Upper lobe of left lung (tissue), 6 donors: ENCODE measurements at regions not wholly inside any gene's neighbourhood (a gene's known extent, or its start where the extent isn't known, plus 50 kb on each side); places are given as distances from the start of the nearest gene placed in this dataset.

Experiments used
- ATAC-seq, 2 donors: fragments of 200-7000 bp; cut with Tn5 transposase; one replicate each; pipeline ENCODE4 v1.9.1; 2022; ENCODE audit warnings: mild to moderate bottlenecking in 2 of 2, moderate library complexity in 2 of 2; ENCODE audit not compliant: low FRiP score in 2 of 2
- DNase-seq, 2 donors: peaks; one replicate each; pipeline ENCODE4 v3.0.0-alpha.2; 2019 to 2020
- H3K27ac ChIP-seq, 4 donors: fragments of 200-600 bp; sonication (generic); one replicate each; pipeline ENCODE4 v1.5.1; 2016 to 2019
- H3K27me3 ChIP-seq, 4 donors: fragments of 200-600 bp; sonication (generic); one replicate each; pipeline ENCODE4 v1.5.1; 2017 to 2019
- H3K36me3 ChIP-seq, 4 donors: fragments of 200-600 bp; sonication (generic); one replicate each; pipeline ENCODE4 v1.5.1; 2016 to 2019
- H3K4me1 ChIP-seq, 4 donors: fragments of 200-600 bp; sonication (generic); one replicate each; pipeline ENCODE4 v1.5.1; 2018 to 2019
- H3K4me3 ChIP-seq, 4 donors: fragments of 200-600 bp; sonication (generic); one replicate each; pipeline ENCODE4 v1.5.1; 2017 to 2019; ENCODE audit warnings: mild to moderate bottlenecking in 2 of 4, moderate library complexity in 1 of 4
- H3K9me3 ChIP-seq, 4 donors: fragments of 200-600 bp; sonication (generic); one replicate each; pipeline ENCODE4 v1.5.1; 2018 to 2019
- EP300 ChIP-seq, 4 donors: sonication (generic); formaldehyde crosslinking; IDR thresholded peaks; one replicate each; pipeline ENCODE4 v1.5.1; 2017; ENCODE audit warnings: antibody characterized with exemption in 4 of 4, control low read depth in 2 of 4
- POLR2A ChIP-seq, 4 donors: fragments of 450-650 bp; IDR thresholded peaks; one replicate each; pipeline ENCODE4 v1.5.1; 2016 to 2017; ENCODE audit warnings: antibody characterized with exemption in 4 of 4, mild to moderate bottlenecking in 2 of 4
- POLR2AphosphoS5 ChIP-seq, 2 donors: sonication (generic); formaldehyde crosslinking; IDR thresholded peaks; one replicate each; pipeline ENCODE4 v1.5.1; 2017; ENCODE audit warnings: antibody characterized with exemption in 2 of 2
- WGBS, 2 donors: methylation state at CpG; one replicate each; pipeline ENCODE4 v1.1.5; 2017 to 2018; 5-methylcytosine and 5-hydroxymethylcytosine counted together
- TF ChIP-seq, protein P1 (sequence below), 6 experiments: fragments of 450-650 bp in 4 of 6; fragments of 200-600 bp in 2 of 6; sonication (generic) in 2 of 6; IDR thresholded peaks; one replicate each; pipeline ENCODE4 v1.5.1; 2016 to 2019; ENCODE audit warnings: antibody characterized with exemption in 6 of 6
- donor health status: DM: no; HTN: no; CAD: no; lungs with moderate emphysema.
- donor health status: DM: no; HTN: yes; CAD: no; lungs with severe emphysema.

DNA sequence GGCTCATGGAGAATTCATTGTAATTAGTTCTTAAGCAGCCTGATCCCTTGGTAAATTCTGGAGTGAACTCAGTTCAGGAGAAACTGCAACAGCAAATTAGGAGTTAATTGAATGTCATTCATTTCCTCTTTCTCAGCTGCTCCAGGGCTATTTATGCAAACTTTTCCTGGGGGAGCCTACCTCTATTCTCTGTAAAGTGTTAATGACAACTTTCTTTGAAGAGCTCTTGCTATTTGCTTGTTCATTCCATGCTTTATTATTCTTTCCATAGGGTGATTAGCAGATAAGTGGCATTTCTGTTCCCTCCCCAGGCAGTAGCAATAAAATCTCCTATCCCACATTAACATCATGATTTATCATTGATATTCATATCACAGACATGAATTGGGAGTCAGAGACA is 267.6 kb upstream of the DDI1 start:
- no peak for TF ChIP-seq EP300 (IDR thresholded peaks at IDR 0.05)
- TF ChIP-seq, protein P1, sequence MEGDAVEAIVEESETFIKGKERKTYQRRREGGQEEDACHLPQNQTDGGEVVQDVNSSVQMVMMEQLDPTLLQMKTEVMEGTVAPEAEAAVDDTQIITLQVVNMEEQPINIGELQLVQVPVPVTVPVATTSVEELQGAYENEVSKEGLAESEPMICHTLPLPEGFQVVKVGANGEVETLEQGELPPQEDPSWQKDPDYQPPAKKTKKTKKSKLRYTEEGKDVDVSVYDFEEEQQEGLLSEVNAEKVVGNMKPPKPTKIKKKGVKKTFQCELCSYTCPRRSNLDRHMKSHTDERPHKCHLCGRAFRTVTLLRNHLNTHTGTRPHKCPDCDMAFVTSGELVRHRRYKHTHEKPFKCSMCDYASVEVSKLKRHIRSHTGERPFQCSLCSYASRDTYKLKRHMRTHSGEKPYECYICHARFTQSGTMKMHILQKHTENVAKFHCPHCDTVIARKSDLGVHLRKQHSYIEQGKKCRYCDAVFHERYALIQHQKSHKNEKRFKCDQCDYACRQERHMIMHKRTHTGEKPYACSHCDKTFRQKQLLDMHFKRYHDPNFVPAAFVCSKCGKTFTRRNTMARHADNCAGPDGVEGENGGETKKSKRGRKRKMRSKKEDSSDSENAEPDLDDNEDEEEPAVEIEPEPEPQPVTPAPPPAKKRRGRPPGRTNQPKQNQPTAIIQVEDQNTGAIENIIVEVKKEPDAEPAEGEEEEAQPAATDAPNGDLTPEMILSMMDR (IDR thresholded peaks at IDR 0.05) = no peak
- TF ChIP-seq POLR2AphosphoS5 (IDR thresholded peaks at IDR 0.05) = no peak
- TF ChIP-seq POLR2A (IDR thresholded peaks at IDR 0.05) = no peak
- DNase-seq (no peak), ATAC-seq (no peak)
- H3K4me3 ChIP-seq = no peak overlapping the region
- H3K36me3 ChIP-seq = no peaks in the 10 kb centered on the region
- no peaks in the 10 kb centered on the region for H3K4me1 ChIP-seq
- H3K27me3 ChIP-seq = no peaks in the 10 kb centered on the region
- H3K27ac ChIP-seq = no peak overlapping the region
- no peaks in the 10 kb centered on the region for H3K9me3 ChIP-seq

GRCh38 chr11:103773059-103773458 is 263.4 kb upstream of the DDI1 start:
- DNase-seq (no peak), ATAC-seq (peak in 1 of 2 donors; percentile 72)
- Histone ChIP-seq H3K4me3 (no peak overlapping the region), H3K9me3 (no peaks in the 10 kb centered on the region), H3K27me3 (no peaks in the 10 kb centered on the region), H3K4me1 (no peaks in the 10 kb centered on the region), H3K36me3 (no peaks in the 10 kb centered on the region), H3K27ac (peak overlapping the region in 1 of 4 donors; percentile 23)
- WGBS, 2 donors = 71 to 78% methylated on average over 2 of the region's 2 CpGs
- TF ChIP-seq POLR2AphosphoS5 (IDR thresholded peaks at IDR 0.05) (no peak), EP300 (IDR thresholded peaks at IDR 0.05) (no peak), POLR2A (IDR thresholded peaks at IDR 0.05) (no peak)
- TF ChIP-seq, protein P1 (IDR thresholded peaks at IDR 0.05) = no peak

- Histone ChIP-seq H3K4me3 (no peak overlapping the region), H3K4me1 (no peaks in the 10 kb centered on the region), H3K9me3 (no peaks in the 10 kb centered on the region), H3K27me3 (no peaks in the 10 kb centered on the region), H3K27ac (peak overlapping the region in 1 of 4 donors; percentile 23), H3K36me3 (no peaks in the 10 kb centered on the region)
- 94 to 96% methylated on average over 13 of the region's 13 CpGs for WGBS, 2 donors
- no peak for ATAC-seq
- no peak for TF ChIP-seq POLR2AphosphoS5 (IDR thresholded peaks at IDR 0.05)
- peak in 1 of 2 donors; percentile 17 for DNase-seq
Measured at GRCh38 chr11:103773537-103773936, 262.9 kb upstream of the DDI1 start.

DNA sequence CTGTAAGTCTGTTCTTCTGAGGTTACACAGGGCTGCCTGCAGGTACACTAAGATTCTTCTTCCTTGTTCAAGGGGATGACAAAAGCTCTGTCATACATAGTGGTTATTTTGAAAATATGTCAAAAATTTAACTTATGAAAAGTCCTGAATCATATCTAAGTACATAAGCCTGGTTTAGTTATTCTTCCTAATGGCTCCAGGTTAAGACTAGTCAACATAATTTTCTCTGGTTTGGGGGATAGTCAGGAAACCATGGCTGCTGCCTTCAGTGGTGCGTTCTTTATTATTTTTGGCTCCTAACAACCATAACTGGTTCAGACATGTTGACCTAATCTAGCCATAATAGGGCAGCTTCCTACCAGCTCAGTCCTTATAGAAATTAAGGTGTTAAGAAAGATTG is 257.4 kb upstream of the DDI1 start:
- H3K4me3 ChIP-seq = no peak overlapping the region
- ATAC-seq (no peak), DNase-seq (no peak)
- no peaks in the 10 kb centered on the region for H3K4me1 ChIP-seq
- no peaks in the 10 kb centered on the region for H3K9me3 ChIP-seq
- H3K36me3 ChIP-seq = no peaks in the 10 kb centered on the region
- WGBS, 2 donors = 84 to 96% methylated on average over 1 of the region's 1 CpG
- no peak overlapping the region for H3K27ac ChIP-seq
- H3K27me3 ChIP-seq = no peaks in the 10 kb centered on the region
- TF ChIP-seq, protein P1 (IDR thresholded peaks at IDR 0.05) = no peak
- TF ChIP-seq POLR2AphosphoS5 (IDR thresholded peaks at IDR 0.05) (no peak), POLR2A (IDR thresholded peaks at IDR 0.05) (no peak), EP300 (IDR thresholded peaks at IDR 0.05) (no peak)

- H3K27ac ChIP-seq = no peak overlapping the region
- no peak overlapping the region for H3K4me3 ChIP-seq
- no peaks in the 10 kb centered on the region for H3K4me1 ChIP-seq
- DNase-seq (no peak), ATAC-seq (no peak)
- no peaks in the 10 kb centered on the region for H3K36me3 ChIP-seq
- TF ChIP-seq POLR2A (IDR thresholded peaks at IDR 0.05) = no peak
- TF ChIP-seq POLR2AphosphoS5 (IDR thresholded peaks at IDR 0.05) = no peak
- TF ChIP-seq, protein P1 (IDR thresholded peaks at IDR 0.05) = no peak
- H3K9me3 ChIP-seq = no peaks in the 10 kb centered on the region
- H3K27me3 ChIP-seq = no peaks in the 10 kb centered on the region
Measured at GRCh38 chr11:103789952-103790351, 246.5 kb upstream of the DDI1 start.
